ENCODE measurements at regions not wholly inside any gene's neighbourhood (a gene's known extent, or its start where the extent isn't known, plus 50 kb on each side); places are given as distances from the start of the nearest gene placed in this dataset.

- H3K27ac Mint-ChIP-seq = no peak overlapping the region
- DNase-seq (ENCODE audit: low spot score) (no peak), ATAC-seq (no peak)
- ChIA-PET CTCF (interaction anchor here (1.0 kb wide), 1 partner anchor 37 kb away, joined by 3 read pairs; no protein-coding TSS in a partner anchor), POLR2A (no interaction called here)
- H3K9me3 Mint-ChIP-seq = no peaks in the 10 kb centered on the region
- H3K36me3 Mint-ChIP-seq = no peaks in the 10 kb centered on the region
- no peaks in the 10 kb centered on the region for H3K27me3 Mint-ChIP-seq (ENCODE audit: low read depth)
- TF ChIP-seq GTF2I (CRISPR knock-in tag; conservative IDR thresholded peaks at IDR 0.05) (no peak), ELF4 (CRISPR knock-in tag; IDR thresholded peaks at IDR 0.05; ENCODE audit: low read depth) (no peak), FOXJ3 (CRISPR knock-in tag; IDR thresholded peaks at IDR 0.05; ENCODE audit: borderline replicate concordance) (no peak), NR2C2 (CRISPR knock-in tag; IDR thresholded peaks at IDR 0.05) (no peak), NR3C1 (CRISPR knock-in tag; conservative IDR thresholded peaks at IDR 0.05; ENCODE audit: low read depth) (no peak), HMGA2 (CRISPR knock-in tag; IDR thresholded peaks at IDR 0.05) (no peak), NFATC4 (CRISPR knock-in tag; IDR thresholded peaks at IDR 0.05) (no peak)
- TF ChIP-seq, protein P1, sequence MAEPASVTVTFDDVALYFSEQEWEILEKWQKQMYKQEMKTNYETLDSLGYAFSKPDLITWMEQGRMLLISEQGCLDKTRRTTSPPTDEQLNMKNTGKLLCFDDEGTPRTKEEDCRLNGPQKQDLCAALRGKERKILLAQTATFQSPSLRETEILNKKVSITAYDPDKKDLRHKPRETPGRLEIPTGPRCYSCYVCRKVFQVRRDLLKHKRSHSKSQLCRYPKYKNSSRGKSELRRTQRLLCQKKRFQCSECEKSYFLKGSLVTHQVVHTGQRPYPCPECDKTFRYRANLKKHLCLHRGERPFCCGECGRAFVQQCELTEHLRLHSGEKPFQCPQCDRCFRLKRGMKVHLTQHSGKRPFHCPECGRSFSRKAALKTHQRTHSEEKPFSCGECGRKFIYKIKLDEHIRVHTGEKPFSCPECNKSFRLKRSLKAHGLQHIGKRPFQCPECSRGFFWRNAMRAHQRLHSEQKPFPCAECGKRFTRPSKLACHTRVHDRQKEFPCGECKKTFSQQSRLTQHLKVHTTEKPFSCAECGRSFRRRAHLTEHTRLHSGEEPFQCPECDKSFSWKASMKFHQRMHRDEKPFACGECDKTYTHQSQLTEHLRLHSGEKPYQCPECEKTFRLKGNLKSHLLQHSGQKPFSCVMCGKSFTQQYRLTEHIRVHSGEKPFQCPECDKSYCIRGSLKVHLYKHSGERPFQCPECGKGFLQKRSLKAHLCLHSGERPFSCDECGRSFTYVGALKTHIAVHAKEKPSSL (CRISPR knock-in tag; conservative IDR thresholded peaks at IDR 0.05) = no peak
- TF ChIP-seq, protein P2, sequence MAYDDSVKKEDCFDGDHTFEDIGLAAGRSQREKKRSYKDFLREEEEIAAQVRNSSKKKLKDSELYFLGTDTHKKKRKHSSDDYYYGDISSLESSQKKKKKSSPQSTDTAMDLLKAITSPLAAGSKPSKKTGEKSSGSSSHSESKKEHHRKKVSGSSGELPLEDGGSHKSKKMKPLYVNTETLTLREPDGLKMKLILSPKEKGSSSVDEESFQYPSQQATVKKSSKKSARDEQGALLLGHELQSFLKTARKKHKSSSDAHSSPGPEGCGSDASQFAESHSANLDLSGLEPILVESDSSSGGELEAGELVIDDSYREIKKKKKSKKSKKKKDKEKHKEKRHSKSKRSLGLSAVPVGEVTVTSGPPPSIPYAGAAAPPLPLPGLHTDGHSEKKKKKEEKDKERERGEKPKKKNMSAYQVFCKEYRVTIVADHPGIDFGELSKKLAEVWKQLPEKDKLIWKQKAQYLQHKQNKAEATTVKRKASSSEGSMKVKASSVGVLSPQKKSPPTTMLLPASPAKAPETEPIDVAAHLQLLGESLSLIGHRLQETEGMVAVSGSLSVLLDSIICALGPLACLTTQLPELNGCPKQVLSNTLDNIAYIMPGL (CRISPR knock-in tag; IDR thresholded peaks at IDR 0.05) = no peak
- TF ChIP-seq, protein P3, sequence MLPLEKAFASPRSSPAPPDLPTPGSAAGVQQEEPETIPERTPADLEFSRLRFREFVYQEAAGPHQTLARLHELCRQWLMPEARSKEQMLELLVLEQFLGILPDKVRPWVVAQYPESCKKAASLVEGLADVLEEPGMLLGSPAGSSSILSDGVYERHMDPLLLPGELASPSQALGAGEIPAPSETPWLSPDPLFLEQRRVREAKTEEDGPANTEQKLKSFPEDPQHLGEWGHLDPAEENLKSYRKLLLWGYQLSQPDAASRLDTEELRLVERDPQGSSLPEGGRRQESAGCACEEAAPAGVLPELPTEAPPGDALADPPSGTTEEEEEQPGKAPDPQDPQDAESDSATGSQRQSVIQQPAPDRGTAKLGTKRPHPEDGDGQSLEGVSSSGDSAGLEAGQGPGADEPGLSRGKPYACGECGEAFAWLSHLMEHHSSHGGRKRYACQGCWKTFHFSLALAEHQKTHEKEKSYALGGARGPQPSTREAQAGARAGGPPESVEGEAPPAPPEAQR (CRISPR knock-in tag; IDR thresholded peaks at IDR 0.05) = no peak
- TF ChIP-seq, protein P4, sequence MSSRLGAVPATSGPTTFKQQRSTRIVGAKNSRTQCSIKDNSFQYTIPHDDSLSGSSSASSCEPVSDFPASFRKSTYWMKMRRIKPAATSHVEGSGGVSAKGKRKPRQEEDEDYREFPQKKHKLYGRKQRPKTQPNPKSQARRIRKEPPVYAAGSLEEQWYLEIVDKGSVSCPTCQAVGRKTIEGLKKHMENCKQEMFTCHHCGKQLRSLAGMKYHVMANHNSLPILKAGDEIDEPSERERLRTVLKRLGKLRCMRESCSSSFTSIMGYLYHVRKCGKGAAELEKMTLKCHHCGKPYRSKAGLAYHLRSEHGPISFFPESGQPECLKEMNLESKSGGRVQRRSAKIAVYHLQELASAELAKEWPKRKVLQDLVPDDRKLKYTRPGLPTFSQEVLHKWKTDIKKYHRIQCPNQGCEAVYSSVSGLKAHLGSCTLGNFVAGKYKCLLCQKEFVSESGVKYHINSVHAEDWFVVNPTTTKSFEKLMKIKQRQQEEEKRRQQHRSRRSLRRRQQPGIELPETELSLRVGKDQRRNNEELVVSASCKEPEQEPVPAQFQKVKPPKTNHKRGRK (CRISPR knock-in tag; IDR thresholded peaks at IDR 0.05; ENCODE audit: borderline replicate concordance) = no peak
- TF ChIP-seq, protein P5, sequence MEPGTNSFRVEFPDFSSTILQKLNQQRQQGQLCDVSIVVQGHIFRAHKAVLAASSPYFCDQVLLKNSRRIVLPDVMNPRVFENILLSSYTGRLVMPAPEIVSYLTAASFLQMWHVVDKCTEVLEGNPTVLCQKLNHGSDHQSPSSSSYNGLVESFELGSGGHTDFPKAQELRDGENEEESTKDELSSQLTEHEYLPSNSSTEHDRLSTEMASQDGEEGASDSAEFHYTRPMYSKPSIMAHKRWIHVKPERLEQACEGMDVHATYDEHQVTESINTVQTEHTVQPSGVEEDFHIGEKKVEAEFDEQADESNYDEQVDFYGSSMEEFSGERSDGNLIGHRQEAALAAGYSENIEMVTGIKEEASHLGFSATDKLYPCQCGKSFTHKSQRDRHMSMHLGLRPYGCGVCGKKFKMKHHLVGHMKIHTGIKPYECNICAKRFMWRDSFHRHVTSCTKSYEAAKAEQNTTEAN (CRISPR knock-in tag; IDR thresholded peaks at IDR 0.05) = no peak
- TF ChIP-seq, protein P6, sequence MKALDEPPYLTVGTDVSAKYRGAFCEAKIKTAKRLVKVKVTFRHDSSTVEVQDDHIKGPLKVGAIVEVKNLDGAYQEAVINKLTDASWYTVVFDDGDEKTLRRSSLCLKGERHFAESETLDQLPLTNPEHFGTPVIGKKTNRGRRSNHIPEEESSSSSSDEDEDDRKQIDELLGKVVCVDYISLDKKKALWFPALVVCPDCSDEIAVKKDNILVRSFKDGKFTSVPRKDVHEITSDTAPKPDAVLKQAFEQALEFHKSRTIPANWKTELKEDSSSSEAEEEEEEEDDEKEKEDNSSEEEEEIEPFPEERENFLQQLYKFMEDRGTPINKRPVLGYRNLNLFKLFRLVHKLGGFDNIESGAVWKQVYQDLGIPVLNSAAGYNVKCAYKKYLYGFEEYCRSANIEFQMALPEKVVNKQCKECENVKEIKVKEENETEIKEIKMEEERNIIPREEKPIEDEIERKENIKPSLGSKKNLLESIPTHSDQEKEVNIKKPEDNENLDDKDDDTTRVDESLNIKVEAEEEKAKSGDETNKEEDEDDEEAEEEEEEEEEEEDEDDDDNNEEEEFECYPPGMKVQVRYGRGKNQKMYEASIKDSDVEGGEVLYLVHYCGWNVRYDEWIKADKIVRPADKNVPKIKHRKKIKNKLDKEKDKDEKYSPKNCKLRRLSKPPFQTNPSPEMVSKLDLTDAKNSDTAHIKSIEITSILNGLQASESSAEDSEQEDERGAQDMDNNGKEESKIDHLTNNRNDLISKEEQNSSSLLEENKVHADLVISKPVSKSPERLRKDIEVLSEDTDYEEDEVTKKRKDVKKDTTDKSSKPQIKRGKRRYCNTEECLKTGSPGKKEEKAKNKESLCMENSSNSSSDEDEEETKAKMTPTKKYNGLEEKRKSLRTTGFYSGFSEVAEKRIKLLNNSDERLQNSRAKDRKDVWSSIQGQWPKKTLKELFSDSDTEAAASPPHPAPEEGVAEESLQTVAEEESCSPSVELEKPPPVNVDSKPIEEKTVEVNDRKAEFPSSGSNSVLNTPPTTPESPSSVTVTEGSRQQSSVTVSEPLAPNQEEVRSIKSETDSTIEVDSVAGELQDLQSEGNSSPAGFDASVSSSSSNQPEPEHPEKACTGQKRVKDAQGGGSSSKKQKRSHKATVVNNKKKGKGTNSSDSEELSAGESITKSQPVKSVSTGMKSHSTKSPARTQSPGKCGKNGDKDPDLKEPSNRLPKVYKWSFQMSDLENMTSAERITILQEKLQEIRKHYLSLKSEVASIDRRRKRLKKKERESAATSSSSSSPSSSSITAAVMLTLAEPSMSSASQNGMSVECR (CRISPR knock-in tag; IDR thresholded peaks at IDR 0.05; ENCODE audit: borderline replicate concordance) = no peak
- peaks cover 7% of the 10 kb centered on the region for H3K4me1 Mint-ChIP-seq
- H3K4me3 Mint-ChIP-seq = no peak overlapping the region
These were observed 494.2 kb upstream of the JAG1 start for GRCh38 chr20:11168026-11168425.
